NCI-H1694 (cell line): ENCODE measurements at regions not wholly inside any gene's neighbourhood (a gene's known extent, or its start where the extent isn't known, plus 50 kb on each side); places are given as distances from the start of the nearest gene placed in this dataset.

Experiments
- DNase-seq: peaks from one replicate; lab custom pipeline; 2025; lab: John Stamatoyannopoulos, UW

DNA sequence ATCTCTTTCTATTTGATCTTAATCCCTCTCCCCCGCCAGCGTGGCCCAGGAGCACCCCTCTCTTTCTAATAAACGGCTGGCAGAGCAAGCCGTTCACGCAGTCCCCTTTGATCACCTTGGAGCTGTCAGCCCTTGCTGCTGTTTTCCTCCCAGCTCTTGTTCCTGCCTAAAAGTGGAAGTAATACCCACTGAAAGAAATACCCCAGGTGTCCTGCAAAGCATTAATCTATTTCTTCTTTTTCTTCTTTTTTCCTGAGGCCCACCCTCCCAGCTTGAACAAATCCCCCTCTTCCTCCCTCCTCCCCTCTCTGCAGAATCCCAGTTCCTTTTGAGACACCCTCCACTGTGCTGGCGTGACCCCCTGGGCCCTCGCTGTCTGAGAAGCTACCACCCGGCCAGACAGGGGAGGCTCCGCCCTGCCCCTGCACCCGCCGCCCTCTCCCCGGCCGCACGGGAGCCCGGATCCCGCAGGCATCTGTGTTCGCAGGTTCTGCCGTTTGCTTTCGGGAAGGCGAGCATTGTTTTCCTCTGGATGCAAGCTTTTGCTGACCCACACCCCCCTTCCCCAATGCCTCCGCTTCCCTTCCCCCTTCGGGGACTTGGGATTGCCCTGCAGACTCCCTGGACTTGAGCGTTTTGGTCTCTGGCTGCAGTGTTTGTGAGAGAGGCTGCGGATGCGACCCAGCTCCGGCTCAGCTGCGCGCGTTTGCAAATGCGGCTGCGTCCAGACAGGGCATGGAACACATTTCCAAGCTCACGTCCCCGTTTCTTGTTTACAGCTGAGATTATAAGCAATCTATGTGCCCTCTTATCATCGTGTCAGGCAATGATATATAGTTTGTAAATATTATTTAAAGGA lies 631.5 kb downstream of the NYAP2 start:
- peak; percentile 21 for DNase-seq

- DNase-seq, result no peak
Observed at GRCh38 chr2:226030369-226030768, 630.9 kb downstream of the NYAP2 start.

DNA sequence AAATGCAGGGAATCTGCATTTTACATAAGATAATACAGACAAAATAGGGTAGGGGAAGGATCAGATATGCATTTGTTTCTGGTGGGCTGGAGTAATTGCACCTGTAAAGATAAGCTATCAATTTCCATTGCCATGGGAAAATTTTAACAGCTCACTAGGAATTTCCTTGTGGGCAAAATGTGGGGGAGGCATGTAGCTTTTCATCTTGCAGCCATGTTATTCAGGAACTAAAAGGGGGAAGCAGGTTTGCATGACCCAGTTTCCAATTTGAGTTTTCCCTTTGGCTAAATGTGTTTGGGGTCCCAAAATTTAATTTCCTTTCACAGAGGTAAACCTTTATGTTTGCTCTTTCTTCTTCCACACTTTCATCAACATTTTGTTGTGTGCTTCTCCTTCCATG lies 624.4 kb downstream of the NYAP2 start:
- DNase-seq, result no peak

DNA sequence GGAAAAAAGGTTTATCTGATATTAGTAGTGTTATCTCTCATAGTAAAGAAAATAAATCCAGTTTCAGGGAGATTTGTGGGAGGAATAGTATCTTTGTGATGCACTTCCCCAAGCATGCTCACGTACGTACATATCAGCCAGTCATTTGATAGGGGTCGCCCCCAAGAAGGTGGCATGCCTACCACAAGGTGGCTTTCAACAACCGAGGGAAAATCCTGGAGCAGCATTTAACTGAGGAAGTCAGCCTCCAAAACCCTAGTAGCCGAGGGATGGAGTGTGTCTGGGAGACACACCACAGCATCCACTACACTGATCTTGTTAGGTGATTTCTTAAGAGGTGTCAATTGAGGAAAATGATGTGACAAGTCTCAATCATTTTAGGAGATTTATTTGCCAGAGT lies 623.9 kb downstream of the NYAP2 start:
- DNase-seq, result no peak

GRCh38 chr2:226020956-226021355 lies 621.4 kb downstream of the NYAP2 start:
- DNase-seq, result no peak

DNA sequence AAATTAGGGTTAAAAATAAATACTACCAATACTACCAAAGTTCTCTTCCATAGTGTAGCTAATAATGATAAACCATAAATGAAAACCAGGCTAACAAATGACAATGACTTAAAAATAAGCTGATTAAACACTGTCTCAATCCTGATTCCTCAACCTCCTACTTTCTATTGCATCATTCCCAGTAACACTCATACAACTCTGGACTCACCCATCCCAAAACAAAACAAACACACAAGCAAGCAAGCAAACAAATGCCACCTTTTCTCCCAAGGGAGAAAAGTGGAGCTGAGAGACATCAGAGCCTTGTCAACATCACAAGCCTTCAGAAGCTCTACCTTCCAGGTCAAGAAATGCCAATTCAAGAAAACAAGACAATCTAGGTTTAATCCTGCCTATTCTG lies 620.7 kb downstream of the NYAP2 start:
- DNase-seq, result no peak

GRCh38 chr2:226018641-226019040 lies 619.1 kb downstream of the NYAP2 start:
- DNase-seq, result no peak

- no peak for DNase-seq
Observed at GRCh38 chr2:226017537-226017936, 618.0 kb downstream of the NYAP2 start.

DNA sequence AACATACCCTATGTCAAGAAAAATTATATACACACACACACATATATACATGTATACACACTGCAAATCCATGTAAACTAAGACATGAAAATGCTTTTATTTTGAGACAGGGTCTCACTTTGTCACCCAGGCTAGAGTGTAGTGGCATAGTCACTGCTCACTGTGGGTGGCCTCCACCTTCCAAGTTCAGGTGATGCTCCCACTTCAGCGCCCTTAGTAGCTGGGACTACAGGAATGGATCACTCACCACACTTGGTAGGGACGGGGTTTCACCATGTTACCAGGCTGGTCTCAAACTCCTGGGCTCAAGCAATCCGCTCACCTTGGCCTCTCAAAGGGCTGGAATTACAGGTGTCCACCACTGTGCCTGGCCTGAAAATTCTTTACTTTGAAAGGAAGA lies 617.6 kb downstream of the NYAP2 start:
- DNase-seq, result no peak

- no peak for DNase-seq
Observed at GRCh38 chr2:226011716-226012450, 612.4 kb downstream of the NYAP2 start.

DNA sequence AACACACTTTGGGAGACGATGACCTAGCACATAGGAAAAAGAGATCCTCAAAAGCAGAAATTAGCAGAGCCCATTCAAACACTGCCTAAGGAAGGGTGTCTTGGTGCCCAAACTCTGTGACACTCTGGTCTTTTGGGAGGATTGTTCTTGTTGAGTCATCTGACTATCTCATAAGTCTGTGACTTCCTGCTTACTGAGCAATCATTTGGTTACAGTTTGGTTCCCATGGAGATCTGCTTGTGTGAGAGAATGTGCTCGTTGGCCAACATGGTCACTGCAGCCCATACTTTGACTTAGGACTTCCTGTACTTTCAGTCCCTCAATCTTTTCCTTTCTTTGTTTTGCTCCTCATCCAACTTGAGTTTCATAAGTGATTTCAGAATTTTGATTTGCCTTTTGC lies 602.9 kb downstream of the NYAP2 start:
- DNase-seq, result no peak

- no peak for DNase-seq
Observed at GRCh38 chr2:226001716-226002115, 602.2 kb downstream of the NYAP2 start.

GRCh38 chr2:225999692-226000091 lies 600.2 kb downstream of the NYAP2 start:
- DNase-seq, result no peak

DNA sequence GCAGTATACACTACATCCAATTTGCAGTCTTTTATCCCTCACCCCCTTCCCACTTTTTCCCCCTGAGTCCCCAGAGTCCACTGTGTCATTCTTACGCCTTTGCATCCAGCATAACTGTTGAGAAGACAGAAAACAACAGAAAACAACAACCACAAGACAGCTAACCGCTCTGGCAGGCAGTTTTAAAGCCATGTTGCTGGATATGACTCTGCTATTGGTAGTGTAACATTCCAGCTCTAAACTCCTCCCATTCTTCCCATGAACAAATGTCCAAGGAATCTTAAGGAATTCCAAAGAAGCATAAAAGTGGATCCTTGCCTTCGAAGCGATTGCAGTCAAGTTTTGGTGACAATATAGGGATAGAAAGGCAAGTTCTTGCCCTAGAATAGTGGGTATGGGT lies 599.1 kb downstream of the NYAP2 start:
- DNase-seq, result no peak

DNA sequence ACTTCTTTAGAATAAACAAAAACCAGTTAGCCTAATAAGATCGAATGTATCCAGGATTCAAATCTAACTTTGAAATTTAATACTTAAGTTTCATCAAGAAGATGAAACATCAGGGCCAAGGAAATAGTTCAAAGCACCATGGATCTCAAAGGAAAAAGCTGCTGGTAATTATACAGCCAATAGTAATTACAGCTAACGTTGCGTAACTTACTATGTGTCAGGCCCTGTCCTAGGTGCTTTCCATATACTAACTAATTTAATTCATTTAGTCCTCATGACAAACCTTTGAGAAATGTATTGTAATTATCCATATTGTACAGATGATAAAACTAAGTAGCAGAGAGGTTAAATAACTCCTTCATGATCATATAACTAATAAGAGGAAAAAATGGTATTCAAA lies 598.6 kb downstream of the NYAP2 start:
- no peak for DNase-seq

- no peak for DNase-seq
Observed at GRCh38 chr2:225996462-225996828, 596.9 kb downstream of the NYAP2 start.

GRCh38 chr2:225995796-225996461 lies 596.4 kb downstream of the NYAP2 start:
- DNase-seq, result no peak

GRCh38 chr2:225994748-225995405 lies 595.4 kb downstream of the NYAP2 start:
- no peak for DNase-seq

- no peak for DNase-seq
Observed at GRCh38 chr2:225993430-225993829, 593.9 kb downstream of the NYAP2 start.

DNA sequence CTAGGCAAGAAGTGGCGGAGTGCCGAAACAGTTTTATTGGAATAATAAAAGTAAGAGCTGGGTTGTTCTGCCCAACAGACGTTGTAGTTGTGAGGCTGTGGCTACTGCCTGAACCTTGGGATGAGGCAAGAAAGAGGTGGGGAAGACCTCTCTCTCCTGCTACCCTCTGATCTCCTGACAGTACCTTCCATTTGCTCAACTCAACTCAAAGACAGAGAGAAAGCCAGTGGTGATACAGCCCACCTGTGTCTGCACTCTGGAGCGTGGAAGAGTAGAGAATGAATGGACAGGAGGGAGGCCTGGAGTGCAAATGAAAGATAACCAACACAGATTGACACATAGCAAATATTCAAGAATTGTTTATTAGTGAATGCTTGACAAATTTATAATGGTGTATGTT lies 590.3 kb downstream of the NYAP2 start:
- DNase-seq, result no peak

DNA sequence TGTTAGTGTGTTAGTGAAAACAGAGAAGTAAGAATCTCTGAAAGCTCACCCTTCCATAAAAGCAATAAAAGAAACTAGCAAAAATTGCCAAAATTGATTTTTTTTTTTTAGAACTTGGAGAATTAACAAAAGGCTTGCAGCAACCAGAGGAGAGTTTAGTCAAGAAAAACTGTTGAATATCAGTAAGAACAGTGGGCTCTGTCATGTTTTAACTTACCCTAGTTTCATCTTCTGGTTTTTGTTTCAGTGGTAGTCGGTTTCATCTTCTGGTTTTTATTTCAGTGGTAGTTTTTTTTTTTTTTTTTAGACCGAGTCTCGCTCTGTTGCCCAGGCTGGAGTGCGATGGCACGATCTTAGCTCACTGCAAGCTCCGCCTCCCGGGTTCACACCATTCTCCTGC lies 580.9 kb downstream of the NYAP2 start:
- DNase-seq, result no peak

DNA sequence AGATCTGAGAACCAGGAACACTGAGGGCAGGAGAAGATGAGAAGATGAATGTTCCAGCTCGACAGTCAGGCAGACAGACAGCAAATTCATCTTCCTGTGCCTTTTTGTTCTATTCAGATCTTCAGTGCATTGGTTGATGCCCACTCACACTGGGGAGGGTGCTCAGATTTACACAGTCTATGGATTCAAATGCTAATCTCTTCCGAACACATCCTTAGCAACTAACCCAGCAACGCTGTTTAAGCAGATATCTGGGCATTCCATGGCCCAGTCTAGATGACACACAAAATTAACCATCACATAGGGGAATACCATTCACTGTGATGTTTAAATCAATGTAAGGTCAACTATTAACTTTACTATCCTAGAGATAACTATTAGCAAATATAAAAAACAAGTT lies 571.9 kb downstream of the NYAP2 start:
- DNase-seq, result no peak
